ENCODE measurements at regions not wholly inside any gene's neighbourhood (a gene's known extent, or its start where the extent isn't known, plus 50 kb on each side); places are given as distances from the start of the nearest gene placed in this dataset.

- no peaks in the 10 kb centered on the region for H3K27me3 ChIP-seq (ENCODE audit: control insufficient read depth in 3 of 3, insufficient read depth in 3 of 3, low read length in 3 of 3)
- H3K9ac ChIP-seq (ENCODE audit: low read depth in 1 of 3, low read length in 3 of 3), result no peak overlapping the region
- H3K27ac ChIP-seq (ENCODE audit: low read depth, low read length), result no peak overlapping the region
- H3K9me3 ChIP-seq (ENCODE audit: control insufficient read depth in 3 of 3, low read length in 3 of 3), result no peaks in the 10 kb centered on the region
- H3K4me3 ChIP-seq (ENCODE audit: low read length in 3 of 3), result no peak overlapping the region
- H3K36me3 ChIP-seq (ENCODE audit: control insufficient read depth in 3 of 3, insufficient read depth in 3 of 3, low read length in 3 of 3), result no peaks in the 10 kb centered on the region
- H3K4me1 ChIP-seq (ENCODE audit: control insufficient read depth in 3 of 3, insufficient read depth in 3 of 3, low read length in 3 of 3), result peaks cover 2 to 10% (median 5%) of the 10 kb centered on the region in 3 donors
Observed at GRCh38 chr2:216563646-216564045, 65.0 kb downstream of the RPL37A start.

- H3K4me1 ChIP-seq (ENCODE audit: control insufficient read depth in 3 of 3, insufficient read depth in 3 of 3, low read length in 3 of 3), result peaks cover 2 to 10% (median 5%) of the 10 kb centered on the region in 3 donors
Observed at GRCh38 chr2:216564611-216565010, 66.0 kb downstream of the RPL37A start.

GRCh38 chr2:216565956-216566355, 67.3 kb upstream of the IGFBP2 start:
- H3K36me3 ChIP-seq (ENCODE audit: control insufficient read depth in 3 of 3, insufficient read depth in 3 of 3, low read length in 3 of 3), result no peaks in the 10 kb centered on the region
- no peak overlapping the region for H3K27ac ChIP-seq (ENCODE audit: low read depth, low read length)
- no peaks in the 10 kb centered on the region for H3K27me3 ChIP-seq (ENCODE audit: control insufficient read depth in 3 of 3, insufficient read depth in 3 of 3, low read length in 3 of 3)
- H3K4me1 ChIP-seq (ENCODE audit: control insufficient read depth in 3 of 3, insufficient read depth in 3 of 3, low read length in 3 of 3), result peaks cover 2 to 10% (median 5%) of the 10 kb centered on the region in 3 donors
- no peak overlapping the region for H3K9ac ChIP-seq (ENCODE audit: low read depth in 1 of 3, low read length in 3 of 3)
- H3K4me3 ChIP-seq (ENCODE audit: low read length in 3 of 3), result no peak overlapping the region
- no peaks in the 10 kb centered on the region for H3K9me3 ChIP-seq (ENCODE audit: control insufficient read depth in 3 of 3, low read length in 3 of 3)

More at GRCh38 chr2:216564611-216565010, 66.0 kb downstream of the RPL37A start:
- H3K9me3 ChIP-seq (ENCODE audit: control insufficient read depth in 3 of 3, low read length in 3 of 3), result no peaks in the 10 kb centered on the region
- H3K36me3 ChIP-seq (ENCODE audit: control insufficient read depth in 3 of 3, insufficient read depth in 3 of 3, low read length in 3 of 3), result no peaks in the 10 kb centered on the region
- H3K9ac ChIP-seq (ENCODE audit: low read depth in 1 of 3, low read length in 3 of 3), result no peak overlapping the region
- no peak overlapping the region for H3K27ac ChIP-seq (ENCODE audit: low read depth, low read length)
- H3K27me3 ChIP-seq (ENCODE audit: control insufficient read depth in 3 of 3, insufficient read depth in 3 of 3, low read length in 3 of 3), result no peaks in the 10 kb centered on the region
- H3K4me3 ChIP-seq (ENCODE audit: low read length in 3 of 3), result no peak overlapping the region

GRCh38 chr2:216568576-216568975, 64.6 kb upstream of the IGFBP2 start:
- H3K9ac ChIP-seq (ENCODE audit: low read depth in 1 of 3, low read length in 3 of 3), result no peak overlapping the region

GRCh38 chr2:216569765-216570164, 63.5 kb upstream of the IGFBP2 start:
- no peaks in the 10 kb centered on the region for H3K9me3 ChIP-seq (ENCODE audit: control insufficient read depth in 3 of 3, low read length in 3 of 3)
- H3K27ac ChIP-seq (ENCODE audit: low read depth, low read length), result no peak overlapping the region
- H3K4me1 ChIP-seq (ENCODE audit: control insufficient read depth in 3 of 3, insufficient read depth in 3 of 3, low read length in 3 of 3), result peaks cover 12 to 17% (median 13%) of the 10 kb centered on the region in 3 donors
- H3K36me3 ChIP-seq (ENCODE audit: control insufficient read depth in 3 of 3, insufficient read depth in 3 of 3, low read length in 3 of 3), result no peaks in the 10 kb centered on the region
- H3K9ac ChIP-seq (ENCODE audit: low read depth in 1 of 3, low read length in 3 of 3), result no peak overlapping the region
- H3K4me3 ChIP-seq (ENCODE audit: low read length in 3 of 3), result no peak overlapping the region
- no peaks in the 10 kb centered on the region for H3K27me3 ChIP-seq (ENCODE audit: control insufficient read depth in 3 of 3, insufficient read depth in 3 of 3, low read length in 3 of 3)

More at GRCh38 chr2:216568576-216568975, 64.6 kb upstream of the IGFBP2 start:
- Histone ChIP-seq H3K27me3 (ENCODE audit: control insufficient read depth in 3 of 3, insufficient read depth in 3 of 3, low read length in 3 of 3) (no peaks in the 10 kb centered on the region), H3K4me3 (ENCODE audit: low read length in 3 of 3) (no peak overlapping the region), H3K27ac (ENCODE audit: low read depth, low read length) (no peak overlapping the region), H3K4me1 (ENCODE audit: control insufficient read depth in 3 of 3, insufficient read depth in 3 of 3, low read length in 3 of 3) (peaks cover 10 to 15% (median 11%) of the 10 kb centered on the region in 3 donors), H3K36me3 (ENCODE audit: control insufficient read depth in 3 of 3, insufficient read depth in 3 of 3, low read length in 3 of 3) (no peaks in the 10 kb centered on the region), H3K9me3 (ENCODE audit: control insufficient read depth in 3 of 3, low read length in 3 of 3) (no peaks in the 10 kb centered on the region)

GRCh38 chr2:216570357-216570756, 62.9 kb upstream of the IGFBP2 start:
- H3K36me3 ChIP-seq (ENCODE audit: control insufficient read depth in 3 of 3, insufficient read depth in 3 of 3, low read length in 3 of 3), result no peaks in the 10 kb centered on the region
- H3K27me3 ChIP-seq (ENCODE audit: control insufficient read depth in 3 of 3, insufficient read depth in 3 of 3, low read length in 3 of 3), result no peaks in the 10 kb centered on the region
- no peak overlapping the region for H3K27ac ChIP-seq (ENCODE audit: low read depth, low read length)
- no peak overlapping the region for H3K9ac ChIP-seq (ENCODE audit: low read depth in 1 of 3, low read length in 3 of 3)
- H3K9me3 ChIP-seq (ENCODE audit: control insufficient read depth in 3 of 3, low read length in 3 of 3), result no peaks in the 10 kb centered on the region
- H3K4me3 ChIP-seq (ENCODE audit: low read length in 3 of 3), result no peak overlapping the region
- peaks cover 12 to 17% (median 13%) of the 10 kb centered on the region in 3 donors for H3K4me1 ChIP-seq (ENCODE audit: control insufficient read depth in 3 of 3, insufficient read depth in 3 of 3, low read length in 3 of 3)

- H3K9me3 ChIP-seq (ENCODE audit: control insufficient read depth in 3 of 3, low read length in 3 of 3), result no peaks in the 10 kb centered on the region
- H3K27me3 ChIP-seq (ENCODE audit: control insufficient read depth in 3 of 3, insufficient read depth in 3 of 3, low read length in 3 of 3), result no peaks in the 10 kb centered on the region
- no peaks in the 10 kb centered on the region for H3K36me3 ChIP-seq (ENCODE audit: control insufficient read depth in 3 of 3, insufficient read depth in 3 of 3, low read length in 3 of 3)
- H3K4me3 ChIP-seq (ENCODE audit: low read length in 3 of 3), result no peak overlapping the region
- H3K4me1 ChIP-seq (ENCODE audit: control insufficient read depth in 3 of 3, insufficient read depth in 3 of 3, low read length in 3 of 3), result peaks cover 12 to 17% (median 13%) of the 10 kb centered on the region in 3 donors
- H3K9ac ChIP-seq (ENCODE audit: low read depth in 1 of 3, low read length in 3 of 3), result no peak overlapping the region
- no peak overlapping the region for H3K27ac ChIP-seq (ENCODE audit: low read depth, low read length)
Observed at GRCh38 chr2:216571178-216571908, 61.9 kb upstream of the IGFBP2 start.

GRCh38 chr2:216571909-216572513, 61.2 kb upstream of the IGFBP2 start:
- Histone ChIP-seq H3K27me3 (ENCODE audit: control insufficient read depth in 3 of 3, insufficient read depth in 3 of 3, low read length in 3 of 3) (no peaks in the 10 kb centered on the region), H3K9me3 (ENCODE audit: control insufficient read depth in 3 of 3, low read length in 3 of 3) (no peaks in the 10 kb centered on the region), H3K4me3 (ENCODE audit: low read length in 3 of 3) (no peak overlapping the region), H3K4me1 (ENCODE audit: control insufficient read depth in 3 of 3, insufficient read depth in 3 of 3, low read length in 3 of 3) (peaks cover 12 to 17% (median 13%) of the 10 kb centered on the region in 3 donors), H3K27ac (ENCODE audit: low read depth, low read length) (no peak overlapping the region), H3K36me3 (ENCODE audit: control insufficient read depth in 3 of 3, insufficient read depth in 3 of 3, low read length in 3 of 3) (no peaks in the 10 kb centered on the region), H3K9ac (ENCODE audit: low read depth in 1 of 3, low read length in 3 of 3) (no peak overlapping the region)

- Histone ChIP-seq H3K9ac (ENCODE audit: low read depth in 1 of 3, low read length in 3 of 3) (no peak overlapping the region), H3K27me3 (ENCODE audit: control insufficient read depth in 3 of 3, insufficient read depth in 3 of 3, low read length in 3 of 3) (no peaks in the 10 kb centered on the region), H3K27ac (ENCODE audit: low read depth, low read length) (peak overlapping the region; percentile 73), H3K4me3 (ENCODE audit: low read length in 3 of 3) (peak overlapping the region in 1 of 3 donors; percentile 22), H3K9me3 (ENCODE audit: control insufficient read depth in 3 of 3, low read length in 3 of 3) (no peaks in the 10 kb centered on the region), H3K4me1 (ENCODE audit: control insufficient read depth in 3 of 3, insufficient read depth in 3 of 3, low read length in 3 of 3) (peaks cover 12 to 17% (median 13%) of the 10 kb centered on the region in 3 donors), H3K36me3 (ENCODE audit: control insufficient read depth in 3 of 3, insufficient read depth in 3 of 3, low read length in 3 of 3) (no peaks in the 10 kb centered on the region)
Observed at GRCh38 chr2:216572582-216573578, 60.3 kb upstream of the IGFBP2 start.

All from skeletal muscle tissue (tissue), 3 donors.